WTC11 (cell line): ENCODE measurements at regions not wholly inside any gene's neighbourhood (a gene's known extent, or its start where the extent isn't known, plus 50 kb on each side); places are given as distances from the start of the nearest gene placed in this dataset.

Experiments
- ATAC-seq: fragments of 200-7000 bp; cut with Tn5 transposase; 2 replicates; pipeline ENCODE4 v1.10.0; 2021; ENCODE audit warnings: mild to moderate bottlenecking, moderate library complexity
- CTCF ChIA-PET: fragments of 300-600 bp; sonication (Branson Sonifier 250); formaldehyde crosslinking; loops from one replicate; lab custom pipeline; 2021; ENCODE audit warnings: antibody characterized with exemption; lab: Charles Lee
- POLR2A ChIA-PET: fragments of 350-600 bp; sonication (Branson Sonifier 250); formaldehyde crosslinking; loops from one replicate; lab custom pipeline; 2021; ENCODE audit warnings: antibody characterized with exemption; lab: Charles Lee
- DNase-seq: peaks from one replicate; pipeline ENCODE4 v3.0.0; 2021; ENCODE audit warnings: low spot score
- H3K27ac Mint-ChIP-seq: 2 replicates; pipeline ENCODE4 v1.8.0; 2021; ENCODE audit warnings: mixed read lengths
- H3K27me3 Mint-ChIP-seq: 2 replicates; pipeline ENCODE4 v1.8.0; 2021; ENCODE audit warnings: low read depth, mild to moderate bottlenecking, moderate library complexity, mixed read lengths
- H3K36me3 Mint-ChIP-seq: 2 replicates; pipeline ENCODE4 v1.8.0; 2021; ENCODE audit warnings: mixed read lengths
- H3K4me1 Mint-ChIP-seq: 2 replicates; pipeline ENCODE4 v1.8.0; 2022; ENCODE audit warnings: mixed read lengths
- H3K4me3 Mint-ChIP-seq: 2 replicates; pipeline ENCODE4 v1.8.0; 2021; ENCODE audit warnings: mild to moderate bottlenecking, moderate library complexity, mixed read lengths
- H3K9me3 Mint-ChIP-seq: 2 replicates; pipeline ENCODE4 v1.8.0; 2021; ENCODE audit warnings: mixed read lengths
- AR ChIP-seq: fragments of 250-450 bp; sonication (Bioruptor Pico); IDR thresholded peaks from 2 replicates; pipeline ENCODE4 v1.9.0; 2021; ENCODE audit warnings: mild to moderate bottlenecking
- ATF1 ChIP-seq: sonication (generic); formaldehyde crosslinking; IDR thresholded peaks from 2 replicates; pipeline ENCODE4 v1.8.1; 2023; ENCODE audit warnings: mild to moderate bottlenecking, moderate library complexity, missing genetic modification reagents
- ATF2 ChIP-seq: sonication (generic); formaldehyde crosslinking; IDR thresholded peaks from 2 replicates; pipeline ENCODE4 v1.8.1; 2022; ENCODE audit warnings: low read depth, missing genetic modification reagents, borderline replicate concordance
- CREB1 ChIP-seq: sonication (generic); formaldehyde crosslinking; IDR thresholded peaks from 2 replicates; pipeline ENCODE4 v1.8.0; 2023; ENCODE audit warnings: mild to moderate bottlenecking, missing genetic modification reagents
- E2F4 ChIP-seq: sonication (generic); formaldehyde crosslinking; IDR thresholded peaks from 2 replicates; pipeline ENCODE4 v1.8.1; 2022; ENCODE audit warnings: low read depth, mild to moderate bottlenecking, moderate library complexity, missing genetic modification reagents, borderline replicate concordance
- ELF4 ChIP-seq: sonication (generic); formaldehyde crosslinking; IDR thresholded peaks from 2 replicates; pipeline ENCODE4 v1.8.1; 2022; ENCODE audit warnings: low read depth, mild to moderate bottlenecking, moderate library complexity, missing genetic modification reagents
- GTF2I ChIP-seq: fragments of 250-450 bp; sonication (Bioruptor Pico); conservative IDR thresholded peaks from 2 replicates; pipeline ENCODE4 v1.4.0; 2021; ENCODE audit warnings: mild to moderate bottlenecking
- HMGA2 ChIP-seq: fragments of 250-450 bp; sonication (Bioruptor Pico); IDR thresholded peaks from 2 replicates; pipeline ENCODE4 v1.4.0; 2021; ENCODE audit warnings: mild to moderate bottlenecking, moderate library complexity
- HMGXB4 ChIP-seq: sonication (generic); formaldehyde crosslinking; IDR thresholded peaks from 2 replicates; pipeline ENCODE4 v1.8.1; 2023; ENCODE audit warnings: mild to moderate bottlenecking, moderate library complexity, missing genetic modification reagents
- PRDM15 ChIP-seq: sonication (generic); formaldehyde crosslinking; IDR thresholded peaks from 2 replicates; pipeline ENCODE4 v1.8.0; 2022; ENCODE audit warnings: missing genetic modification reagents
- RORB ChIP-seq: fragments of 250-450 bp; sonication (Bioruptor Pico); IDR thresholded peaks from 2 replicates; pipeline ENCODE4 v1.9.0; 2021; ENCODE audit warnings: mild to moderate bottlenecking
- SOX15 ChIP-seq: fragments of 250-450 bp; sonication (Bioruptor Pico); IDR thresholded peaks from 2 replicates; pipeline ENCODE4 v1.9.0; 2021; ENCODE audit warnings: mild to moderate bottlenecking
- TEAD4 ChIP-seq: sonication (generic); formaldehyde crosslinking; IDR thresholded peaks from 2 replicates; pipeline ENCODE4 v1.8.0; 2022; ENCODE audit warnings: mild to moderate bottlenecking, missing genetic modification reagents
- TP53 ChIP-seq: sonication (generic); formaldehyde crosslinking; IDR thresholded peaks from 2 replicates; pipeline ENCODE4 v1.8.1; 2023; ENCODE audit warnings: mild to moderate bottlenecking, missing genetic modification reagents
- ZBTB21 ChIP-seq: sonication (generic); formaldehyde crosslinking; IDR thresholded peaks from 2 replicates; pipeline ENCODE4 v1.8.1; 2023; ENCODE audit warnings: mild to moderate bottlenecking, missing genetic modification reagents, borderline replicate concordance
- ZBTB43 ChIP-seq: sonication (generic); formaldehyde crosslinking; IDR thresholded peaks from 2 replicates; pipeline ENCODE4 v1.8.1; 2023; ENCODE audit warnings: mild to moderate bottlenecking, missing genetic modification reagents
- ZNF263 ChIP-seq: sonication (generic); formaldehyde crosslinking; IDR thresholded peaks from 2 replicates; pipeline ENCODE4 v1.8.1; 2022; ENCODE audit warnings: low read depth, mild to moderate bottlenecking, moderate library complexity, missing genetic modification reagents
- ZSCAN18 ChIP-seq: fragments of 250-450 bp; sonication (Bioruptor Pico); IDR thresholded peaks from 2 replicates; pipeline ENCODE4 v2.1.2; 2022; ENCODE audit warnings: mild to moderate bottlenecking, moderate library complexity

GRCh38 chr5:26737348-26738265 lies 300.8 kb downstream of the CDH9 start:
- peaks cover 21% of the 10 kb centered on the region for H3K9me3 Mint-ChIP-seq
- ATAC-seq (no peak), DNase-seq (no peak)
- no peak for TF ChIP-seq ZBTB21 (CRISPR knock-in tag)
- TF ChIP-seq TEAD4 = no peak
- no peak for TF ChIP-seq E2F4 (CRISPR knock-in tag)
- TF ChIP-seq HMGA2 (CRISPR knock-in tag) = no peak
- no peak for TF ChIP-seq ZSCAN18
- TF ChIP-seq ATF1 (CRISPR knock-in tag) = no peak
- TF ChIP-seq GTF2I (CRISPR knock-in tag) = no peak
- no peak overlapping the region for H3K27ac Mint-ChIP-seq
- ChIA-PET CTCF (no interaction called here), POLR2A (no interaction called here)
- no peaks in the 10 kb centered on the region; the same call in 1 of the 2 replicates for H3K27me3 Mint-ChIP-seq
- H3K36me3 Mint-ChIP-seq = peaks cover 3% of the 10 kb centered on the region; the same call in 1 of the 2 replicates
- no peak overlapping the region for H3K4me3 Mint-ChIP-seq
- H3K4me1 Mint-ChIP-seq = no peaks in the 10 kb centered on the region

GRCh38 chr5:26727916-26728315 lies 310.5 kb downstream of the CDH9 start:
- peaks cover 9% of the 10 kb centered on the region for H3K4me1 Mint-ChIP-seq
- peaks cover 42% of the 10 kb centered on the region for H3K9me3 Mint-ChIP-seq
- POLR2A ChIA-PET = no interaction called here
- no peaks in the 10 kb centered on the region for H3K27me3 Mint-ChIP-seq
- ATAC-seq (peak; percentile 86), DNase-seq (no peak)
- H3K36me3 Mint-ChIP-seq = peaks cover 7% of the 10 kb centered on the region; the same call in 1 of the 2 replicates
- CTCF ChIA-PET = interaction anchor here (1.4 kb wide), 1 partner anchor 27 kb away, joined by 5 read pairs; no protein-coding TSS in a partner anchor
- 0 out of 2 replicates have a peak overlapping the region, but pooled peaks have one; percentile 24 for H3K27ac Mint-ChIP-seq
- H3K4me3 Mint-ChIP-seq = no peak overlapping the region
- TF ChIP-seq ZBTB43 (CRISPR knock-in tag) (no peak), ZNF263 (CRISPR knock-in tag) (no peak), SOX15 (CRISPR knock-in tag) (no peak), RORB (no peak), HMGXB4 (CRISPR knock-in tag) (no peak), TP53 (CRISPR knock-in tag) (no peak), E2F4 (CRISPR knock-in tag) (no peak), AR (CRISPR knock-in tag) (no peak), CREB1 (CRISPR knock-in tag) (no peak), ELF4 (CRISPR knock-in tag) (no peak), PRDM15 (CRISPR knock-in tag) (no peak), ATF2 (no peak)
